GM12872 (cell line): ENCODE measurements at regions not wholly inside any gene's neighbourhood (a gene's known extent, or its start where the extent isn't known, plus 50 kb on each side); places are given as distances from the start of the nearest gene placed in this dataset.

Source experiments
- TF ChIP-seq, protein P1 (sequence below): IDR thresholded peaks from 3 replicates; pipeline ENCODE4 v1.5.1; 2011; ENCODE audit warnings: low read depth, mild to moderate bottlenecking, low read length, moderate library complexity; ENCODE audit not compliant: insufficient read depth

DNA sequence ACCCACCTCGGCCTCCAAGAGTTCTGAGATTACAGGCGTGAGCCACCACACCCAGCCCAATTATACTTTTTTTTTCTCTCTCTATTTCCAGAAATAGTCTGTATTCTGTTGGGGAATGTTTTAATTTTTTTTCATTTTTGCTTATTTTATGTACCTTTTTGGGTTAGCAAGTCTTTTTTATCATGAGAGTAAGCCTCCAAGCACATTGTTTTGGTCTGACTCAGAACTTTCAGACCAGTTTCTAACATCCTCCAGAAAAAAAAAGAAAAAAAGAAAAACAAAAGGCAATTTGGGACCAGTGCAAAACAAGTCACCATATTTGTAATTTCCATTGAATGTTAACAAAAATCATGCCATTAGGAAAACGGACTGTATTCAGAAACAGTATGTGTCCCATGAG is 1465.5 kb downstream of the SLITRK5 start:
- TF ChIP-seq, protein P1, sequence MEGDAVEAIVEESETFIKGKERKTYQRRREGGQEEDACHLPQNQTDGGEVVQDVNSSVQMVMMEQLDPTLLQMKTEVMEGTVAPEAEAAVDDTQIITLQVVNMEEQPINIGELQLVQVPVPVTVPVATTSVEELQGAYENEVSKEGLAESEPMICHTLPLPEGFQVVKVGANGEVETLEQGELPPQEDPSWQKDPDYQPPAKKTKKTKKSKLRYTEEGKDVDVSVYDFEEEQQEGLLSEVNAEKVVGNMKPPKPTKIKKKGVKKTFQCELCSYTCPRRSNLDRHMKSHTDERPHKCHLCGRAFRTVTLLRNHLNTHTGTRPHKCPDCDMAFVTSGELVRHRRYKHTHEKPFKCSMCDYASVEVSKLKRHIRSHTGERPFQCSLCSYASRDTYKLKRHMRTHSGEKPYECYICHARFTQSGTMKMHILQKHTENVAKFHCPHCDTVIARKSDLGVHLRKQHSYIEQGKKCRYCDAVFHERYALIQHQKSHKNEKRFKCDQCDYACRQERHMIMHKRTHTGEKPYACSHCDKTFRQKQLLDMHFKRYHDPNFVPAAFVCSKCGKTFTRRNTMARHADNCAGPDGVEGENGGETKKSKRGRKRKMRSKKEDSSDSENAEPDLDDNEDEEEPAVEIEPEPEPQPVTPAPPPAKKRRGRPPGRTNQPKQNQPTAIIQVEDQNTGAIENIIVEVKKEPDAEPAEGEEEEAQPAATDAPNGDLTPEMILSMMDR, result no peak

DNA sequence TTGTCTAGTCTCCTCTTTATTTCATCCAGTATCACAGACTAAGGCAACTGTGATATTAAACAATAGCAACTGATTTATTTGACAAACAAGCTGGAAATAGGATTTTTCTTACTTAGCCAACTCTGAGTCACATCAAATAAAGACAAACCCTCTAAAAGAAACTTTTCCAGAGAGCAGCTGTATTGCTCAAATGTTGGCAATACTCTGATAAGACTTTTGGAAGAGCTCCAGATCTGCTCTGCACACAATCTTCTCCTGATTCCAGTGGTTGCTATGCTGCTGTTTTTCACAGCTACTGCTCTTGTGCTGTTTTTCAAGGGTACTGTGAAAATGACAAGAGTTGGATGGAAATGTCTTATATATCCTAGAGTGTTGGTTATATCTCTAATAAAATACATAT is 1479.2 kb downstream of the SLITRK5 start:
- TF ChIP-seq, protein P1, result no peak

DNA sequence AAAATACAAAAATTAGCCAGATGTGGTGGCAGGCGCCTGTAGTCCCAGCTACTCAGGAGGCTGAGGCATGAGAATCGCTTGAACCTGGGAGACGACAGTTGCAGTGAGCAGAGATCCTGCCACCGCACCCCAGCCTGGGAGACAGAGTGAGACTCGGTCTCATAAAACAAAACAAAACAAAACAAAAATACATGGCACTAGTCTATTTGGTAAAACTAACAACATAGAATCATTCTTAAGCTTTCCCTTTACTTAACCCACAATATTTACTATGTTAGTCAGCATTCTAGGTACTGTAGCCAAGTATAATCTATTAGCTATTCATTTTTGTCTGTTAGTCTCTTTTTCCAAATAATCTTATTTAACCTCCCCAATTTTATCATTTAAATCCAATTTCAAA is 1482.8 kb downstream of the SLITRK5 start:
- TF ChIP-seq, protein P1, result no peak

DNA sequence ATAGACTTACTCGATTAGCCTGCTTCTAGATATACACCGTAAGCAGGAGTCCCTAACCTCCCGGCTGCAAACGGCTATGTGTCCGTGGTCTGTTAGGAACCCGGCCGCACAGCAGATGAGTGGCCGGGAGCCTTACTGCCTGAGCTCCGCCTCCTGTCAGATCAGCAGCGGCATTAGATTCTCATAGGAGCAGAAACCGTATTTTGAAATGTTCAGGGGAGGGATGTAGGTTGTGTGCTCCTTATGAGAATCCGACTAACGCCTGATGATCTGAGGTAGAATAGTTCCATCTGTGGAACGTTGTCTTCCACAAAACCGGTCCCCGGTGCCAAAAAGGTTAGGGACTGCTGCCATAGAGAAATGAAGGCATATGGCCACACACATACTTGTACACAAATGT is 1491.9 kb downstream of the SLITRK5 start:
- TF ChIP-seq, protein P1, result no peak

DNA sequence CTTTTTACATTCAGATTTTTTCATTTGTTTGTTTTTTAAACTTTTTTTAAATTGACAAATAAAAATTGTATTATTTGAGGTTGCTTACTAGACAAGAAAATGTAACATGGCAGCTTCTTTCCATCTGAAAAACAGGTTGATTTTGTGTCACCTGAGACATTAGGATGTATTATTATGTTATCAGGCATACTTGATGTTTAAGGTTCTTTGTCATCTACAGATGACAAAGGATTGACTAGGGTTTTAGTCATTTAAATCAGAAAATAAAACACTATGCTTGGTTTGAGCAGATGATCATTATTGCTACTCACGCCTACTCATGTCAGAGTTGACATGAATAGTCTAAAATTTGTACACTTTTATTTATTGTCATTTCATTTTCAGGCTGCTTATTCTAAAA is 1494.5 kb downstream of the SLITRK5 start:
- TF ChIP-seq, protein P1, result no peak

DNA sequence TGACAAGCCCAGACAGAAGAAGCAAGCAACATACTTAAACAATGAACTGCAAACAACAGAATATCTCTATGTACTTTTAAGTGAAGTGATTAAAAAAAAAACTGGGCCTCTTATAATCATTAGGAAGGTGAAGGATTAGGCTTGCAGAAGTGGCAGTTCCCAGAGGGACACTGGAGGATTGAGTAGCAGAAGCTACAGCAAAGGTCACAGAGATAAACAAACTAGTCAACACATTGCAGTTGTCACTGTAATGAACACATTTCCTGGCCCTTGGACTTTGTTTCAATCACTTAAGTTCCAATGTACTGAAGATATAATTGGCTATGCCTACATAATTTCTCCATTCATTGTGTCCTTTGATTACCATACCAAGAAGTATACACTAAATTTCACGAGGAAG is 1498.8 kb downstream of the SLITRK5 start:
- TF ChIP-seq, protein P1, result no peak

DNA sequence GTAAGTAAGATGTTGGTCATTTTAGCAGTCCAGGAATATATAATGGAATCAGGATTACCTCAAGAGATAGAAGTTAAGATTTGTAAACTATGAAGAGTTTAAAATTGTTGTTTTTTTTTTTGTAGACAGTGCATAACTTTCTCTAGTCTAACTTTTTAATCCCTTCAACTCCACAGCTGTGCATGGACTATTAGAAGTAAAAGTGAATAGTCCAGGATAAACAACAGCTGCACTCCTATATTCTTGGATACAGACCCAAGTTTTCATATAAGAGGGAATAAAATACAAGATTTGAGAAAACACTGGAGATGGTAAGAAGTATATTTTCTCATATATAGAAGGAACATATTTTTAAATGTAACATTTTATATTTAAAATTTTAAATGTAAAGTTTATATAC is 1509.9 kb downstream of the SLITRK5 start:
- TF ChIP-seq, protein P1, result no peak

DNA sequence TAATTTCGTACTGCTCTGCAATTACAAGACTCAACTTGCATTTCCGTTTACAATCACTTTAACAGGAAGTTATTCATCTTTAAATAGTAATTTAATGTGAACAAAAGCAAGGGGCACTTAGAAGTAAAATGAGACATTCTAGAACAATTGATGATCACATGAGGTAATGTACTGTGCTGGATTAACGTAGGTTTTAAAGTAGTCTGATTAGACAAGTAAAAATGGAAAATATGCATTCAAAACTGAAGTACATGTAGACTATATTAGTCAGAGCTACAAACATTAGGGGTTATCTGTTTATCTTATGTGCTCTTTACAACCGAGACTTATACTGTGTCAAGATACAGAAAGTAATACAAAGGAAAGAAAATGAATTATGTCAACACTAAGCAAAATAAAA is 1528.0 kb downstream of the SLITRK5 start:
- TF ChIP-seq, protein P1, result no peak
